Endothelial cell (in vitro differentiated cells): ENCODE measurements at regions not wholly inside any gene's neighbourhood (a gene's known extent, or its start where the extent isn't known, plus 50 kb on each side); places are given as distances from the start of the nearest gene placed in this dataset.
"Not testable (repeated sequence)": the region's sequence is repeated elsewhere in the genome, so short reads cannot be mapped to it uniquely, and the experiment has no call there.

Source experiments
- DNase-seq: peaks from one replicate; pipeline ENCODE4 v3.0.0; 2021; ENCODE audit warnings: low spot score
- H3K27ac Mint-ChIP-seq: one replicate; pipeline ENCODE4 v1.8.0; 2021; ENCODE audit warnings: mixed read lengths, inconsistent platforms; ENCODE audit not compliant: unreplicated experiment
- H3K27me3 Mint-ChIP-seq: one replicate; pipeline ENCODE4 v1.8.0; 2021; ENCODE audit warnings: mild to moderate bottlenecking, moderate library complexity, mixed read lengths, inconsistent platforms; ENCODE audit not compliant: unreplicated experiment
- H3K36me3 Mint-ChIP-seq: one replicate; pipeline ENCODE4 v1.8.0; 2021; ENCODE audit warnings: mild to moderate bottlenecking, low read depth, mixed read lengths, inconsistent platforms; ENCODE audit not compliant: unreplicated experiment
- H3K4me1 Mint-ChIP-seq: one replicate; pipeline ENCODE4 v1.8.0; 2021; ENCODE audit warnings: mild to moderate bottlenecking, mixed read lengths, inconsistent platforms; ENCODE audit not compliant: unreplicated experiment
- H3K4me3 Mint-ChIP-seq: one replicate; pipeline ENCODE4 v1.8.0; 2021; ENCODE audit warnings: mild to moderate bottlenecking, mixed read lengths, inconsistent platforms; ENCODE audit not compliant: unreplicated experiment
- H3K9me3 Mint-ChIP-seq: one replicate; pipeline ENCODE4 v1.8.0; 2021; ENCODE audit warnings: mixed read lengths, inconsistent platforms; ENCODE audit not compliant: unreplicated experiment
- CTCF ChIP-seq: fragments of 200-600 bp; sonication (generic); IDR thresholded peaks from one replicate; pipeline ENCODE4 v1.5.0; 2021; ENCODE audit warnings: antibody characterized with exemption; ENCODE audit not compliant: unreplicated experiment

- Mint-ChIP-seq H3K4me1 (peaks cover 3% of the 10 kb centered on the region), H3K36me3 (peaks cover 6% of the 10 kb centered on the region), H3K27ac (no peak overlapping the region), H3K9me3 (no peaks in the 10 kb centered on the region), H3K27me3 (no peaks in the 10 kb centered on the region), H3K4me3 (no peak overlapping the region)
- DNase-seq: no peak
- no peak for TF ChIP-seq CTCF
Observed at GRCh38 chr10:65670087-65670486, 1255.7 kb upstream of the LRRTM3 start.

- H3K36me3 Mint-ChIP-seq, H3K9me3 Mint-ChIP-seq, DNase-seq, H3K4me1 Mint-ChIP-seq, H3K27me3 Mint-ChIP-seq, H3K27ac Mint-ChIP-seq, H3K4me3 Mint-ChIP-seq: not testable (repeated sequence)
Observed at GRCh38 chr10:65670596-65670995, 1255.2 kb upstream of the LRRTM3 start.

GRCh38 chr10:65675236-65675635 lies 1250.6 kb upstream of the LRRTM3 start:
- Mint-ChIP-seq H3K27ac (no peak overlapping the region), H3K4me1 (no peaks in the 10 kb centered on the region)

GRCh38 chr10:65684896-65685295 lies 1240.9 kb upstream of the LRRTM3 start:
- Mint-ChIP-seq H3K27me3 (peaks cover 1% of the 10 kb centered on the region), H3K4me3 (no peak overlapping the region), H3K9me3 (no peaks in the 10 kb centered on the region), H3K4me1 (no peaks in the 10 kb centered on the region), H3K36me3 (no peaks in the 10 kb centered on the region), H3K27ac (no peak overlapping the region)
- TF ChIP-seq CTCF: no peak
- no peak for DNase-seq

More at GRCh38 chr10:65675236-65675635, 1250.6 kb upstream of the LRRTM3 start:
- TF ChIP-seq CTCF: no peak
- Mint-ChIP-seq H3K36me3 (peaks cover 5% of the 10 kb centered on the region), H3K4me3 (no peak overlapping the region), H3K9me3 (no peaks in the 10 kb centered on the region), H3K27me3 (no peaks in the 10 kb centered on the region)
- DNase-seq: no peak

GRCh38 chr10:65701168-65701776 lies 1224.6 kb upstream of the LRRTM3 start:
- no peak for DNase-seq
- H3K9me3 Mint-ChIP-seq: no peaks in the 10 kb centered on the region
- no peaks in the 10 kb centered on the region for H3K27me3 Mint-ChIP-seq
- H3K36me3 Mint-ChIP-seq: no peaks in the 10 kb centered on the region
- no peak for TF ChIP-seq CTCF
- H3K27ac Mint-ChIP-seq: no peak overlapping the region
- H3K4me3 Mint-ChIP-seq: no peak overlapping the region
- H3K4me1 Mint-ChIP-seq: peaks cover 4% of the 10 kb centered on the region
